ENCODE measurements at regions not wholly inside any gene's neighbourhood (a gene's known extent, or its start where the extent isn't known, plus 50 kb on each side); places are given as distances from the start of the nearest gene placed in this dataset.

- TF ChIP-seq CTCF (IDR thresholded peaks at IDR 0.05), result no peak
- no peak for TF ChIP-seq POLR2A (IDR thresholded peaks at IDR 0.05)
These were observed 224.7 kb upstream of the IRX3 start for GRCh38 chr16:54511222-54511731.
